G401 (cell line): ENCODE measurements at regions not wholly inside any gene's neighbourhood (a gene's known extent, or its start where the extent isn't known, plus 50 kb on each side); places are given as distances from the start of the nearest gene placed in this dataset.
"Not testable (repeated sequence)": the region's sequence is repeated elsewhere in the genome, so short reads cannot be mapped to it uniquely, and the experiment has no call there.

Source experiments
- DNase-seq: peaks from one replicate; pipeline ENCODE4 v3.0.0-alpha.2; 2015; ENCODE audit warnings: low spot score
- in situ Hi-C: cut with HindIII; loops from 2 replicates; pipeline ENCODE4 v1.10.0; 2016; ENCODE audit warnings: low sequenced_read_pairs, mixed read lengths

GRCh38 chr4:101730291-101731117, 60.0 kb upstream of the BANK1 start:
- in situ Hi-C loops, result no loop called here
- DNase-seq, result peak; percentile 28

- in situ Hi-C loops, result no loop called here
- no peak for DNase-seq
Measured at GRCh38 chr4:101727238-101727637, 63.3 kb upstream of the BANK1 start.

GRCh38 chr4:101724093-101724492, 66.4 kb upstream of the BANK1 start:
- DNase-seq, result no peak
- in situ Hi-C loops, result no loop called here

- DNase-seq, result no peak
- in situ Hi-C loops, result no loop called here
Measured at GRCh38 chr4:101718810-101719209, 71.7 kb upstream of the BANK1 start.

- peak; percentile 68 for DNase-seq
- in situ Hi-C loops, result no loop called here
Measured at GRCh38 chr4:101711590-101712260, 78.8 kb upstream of the BANK1 start.

DNA sequence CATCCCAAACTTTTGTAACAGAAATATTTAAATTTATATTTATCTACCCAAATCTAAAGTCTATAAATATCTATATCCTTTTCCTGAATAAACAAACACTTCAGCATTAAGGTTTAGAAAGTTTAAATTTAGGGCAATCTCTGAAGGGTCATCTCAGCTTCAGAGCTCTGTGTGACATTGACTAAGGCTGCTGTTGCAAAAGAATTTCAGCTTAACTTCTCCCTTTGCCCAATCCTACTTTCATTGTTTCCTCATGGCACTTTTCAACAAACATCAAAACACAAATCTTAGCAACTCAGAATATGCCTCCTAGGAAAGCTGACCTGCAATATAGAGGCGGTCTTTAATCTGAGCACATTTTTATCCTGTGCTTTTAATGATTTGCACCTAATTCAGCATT, 79.7 kb upstream of the BANK1 start:
- peak; percentile 15 for DNase-seq
- in situ Hi-C loops, result no loop called here

DNA sequence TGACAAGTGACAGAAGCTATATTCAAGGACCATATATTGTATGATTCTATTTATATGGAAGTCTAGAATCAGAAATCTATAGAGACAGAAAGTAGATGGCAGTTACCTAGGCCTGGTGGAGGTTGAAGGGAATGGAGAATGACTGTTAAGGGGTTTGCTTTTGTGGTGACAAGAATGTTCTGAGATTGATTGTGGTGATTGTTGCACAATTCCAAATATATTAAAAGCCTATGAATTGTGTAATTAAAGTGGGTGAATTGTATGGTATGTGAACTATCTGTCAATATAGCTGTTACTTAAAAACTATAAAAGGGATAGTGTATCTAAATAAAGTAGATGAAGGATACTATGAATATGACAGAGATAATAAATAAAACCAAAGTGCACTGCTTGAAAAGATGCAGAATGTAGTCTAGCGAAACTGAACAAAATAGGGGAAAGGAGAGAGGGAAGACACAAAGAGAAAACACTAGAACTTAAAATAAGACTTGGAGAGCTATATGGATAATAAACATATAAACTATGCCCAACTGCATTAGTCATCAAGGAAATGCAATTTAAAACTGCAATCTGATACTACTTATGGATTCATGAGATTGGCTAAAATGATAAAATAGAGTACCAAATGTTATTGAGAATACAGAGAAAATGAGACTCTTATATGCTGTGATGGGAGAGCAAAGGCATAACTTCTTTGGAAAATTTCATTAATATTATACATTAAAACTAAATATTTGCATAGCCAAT, 82.1 kb upstream of the BANK1 start:
- in situ Hi-C loops, result no loop called here
- DNase-seq, result no peak

DNA sequence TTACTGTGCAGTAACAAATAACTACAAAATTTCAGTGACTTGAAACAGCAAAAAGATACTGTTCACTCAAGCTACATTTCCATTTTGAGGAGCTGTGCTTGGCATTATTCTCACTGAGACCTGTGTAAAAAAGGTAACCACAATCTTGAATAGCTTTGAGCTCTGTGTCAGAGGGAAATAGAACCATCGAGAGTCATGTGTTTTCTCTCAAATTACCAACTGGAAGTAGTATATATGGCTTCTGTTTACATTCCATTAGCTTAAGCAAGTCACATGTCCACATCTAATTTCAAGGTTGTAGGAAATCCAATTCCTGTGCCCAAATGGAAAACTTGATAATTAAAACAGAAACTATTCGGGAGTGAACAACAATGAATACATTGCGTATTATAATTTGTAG, 82.9 kb upstream of the BANK1 start:
- no peak for DNase-seq
- in situ Hi-C loops, result no loop called here

GRCh38 chr4:101706535-101707057, 83.9 kb upstream of the BANK1 start:
- no peak for DNase-seq
- in situ Hi-C loops, result no loop called here

DNA sequence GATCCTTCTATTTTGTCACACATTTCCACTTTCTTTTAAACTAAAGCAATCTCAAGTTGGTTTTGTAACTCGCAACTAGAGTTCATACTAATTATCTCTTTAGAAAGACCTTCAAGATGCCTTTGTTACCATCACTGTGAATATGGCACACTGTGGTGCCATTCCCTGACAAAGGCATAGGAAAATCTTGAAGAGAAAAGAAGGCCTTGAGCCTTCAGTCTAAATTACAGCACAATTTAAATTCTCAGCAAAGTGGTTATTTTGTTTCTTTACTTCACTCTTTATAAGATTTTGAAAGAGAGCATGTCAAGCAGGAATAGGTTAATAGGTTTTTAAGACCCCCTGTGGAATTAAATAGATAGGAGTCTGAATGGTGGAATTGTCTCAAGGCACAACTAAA, 89.0 kb upstream of the BANK1 start:
- in situ Hi-C loops, result no loop called here
- no peak for DNase-seq

DNA sequence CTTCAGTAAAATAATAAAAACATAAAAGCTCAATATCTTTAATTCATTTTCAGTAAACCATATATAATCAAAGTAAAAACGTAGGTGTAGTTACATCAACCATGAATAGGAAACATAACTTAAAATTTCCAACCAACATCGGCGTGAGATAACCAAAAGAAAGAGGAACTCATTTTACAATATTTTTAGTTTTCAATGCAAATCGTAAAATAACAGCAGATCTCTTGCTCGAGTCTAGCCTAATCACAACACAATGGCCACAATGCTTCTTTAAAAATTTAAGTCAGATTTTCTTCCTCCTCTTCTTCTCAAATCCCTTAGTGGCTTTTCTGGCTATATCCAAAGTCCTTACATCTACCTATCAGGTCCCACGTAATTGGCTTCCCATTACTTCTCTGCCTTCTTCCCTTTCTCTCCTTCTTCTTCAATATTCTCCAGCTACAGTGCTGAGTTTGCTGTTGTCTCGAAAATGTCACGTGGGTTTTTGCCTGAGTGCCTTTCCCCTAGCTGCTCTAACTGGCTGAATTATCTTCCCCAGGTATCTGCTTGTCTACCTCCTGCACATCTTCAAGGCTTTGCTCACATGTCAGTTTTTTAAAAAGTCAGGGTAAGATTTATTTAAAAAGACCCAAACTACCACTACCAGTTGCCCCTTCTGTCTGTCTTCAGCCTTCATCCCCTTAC, 90.9 kb upstream of the BANK1 start:
- in situ Hi-C loops, result no loop called here
- no peak for DNase-seq

DNA sequence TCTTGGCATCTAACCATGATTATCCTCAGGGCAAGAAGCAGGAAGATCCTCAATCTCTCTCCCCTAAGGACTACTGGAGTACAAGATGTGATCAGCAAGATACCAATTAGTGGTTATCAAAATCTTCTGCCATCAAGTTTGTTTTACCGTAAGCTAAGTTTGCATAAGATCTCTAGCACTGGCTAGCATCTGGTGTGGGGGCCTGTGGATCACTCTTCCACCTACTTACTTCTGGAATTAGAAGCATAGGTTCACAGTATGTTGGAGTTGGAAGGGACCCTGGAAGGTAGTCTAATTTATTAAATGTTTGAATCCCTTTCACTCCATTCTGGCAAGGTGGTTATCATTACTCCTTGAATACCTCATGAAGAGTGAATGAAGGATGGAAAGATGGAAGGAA, 93.3 kb upstream of the BANK1 start:
- in situ Hi-C loops, result no loop called here
- no peak for DNase-seq

- DNase-seq, result no peak
- in situ Hi-C loops, result no loop called here
Measured at GRCh38 chr4:101696276-101697010, 94.1 kb upstream of the BANK1 start.

DNA sequence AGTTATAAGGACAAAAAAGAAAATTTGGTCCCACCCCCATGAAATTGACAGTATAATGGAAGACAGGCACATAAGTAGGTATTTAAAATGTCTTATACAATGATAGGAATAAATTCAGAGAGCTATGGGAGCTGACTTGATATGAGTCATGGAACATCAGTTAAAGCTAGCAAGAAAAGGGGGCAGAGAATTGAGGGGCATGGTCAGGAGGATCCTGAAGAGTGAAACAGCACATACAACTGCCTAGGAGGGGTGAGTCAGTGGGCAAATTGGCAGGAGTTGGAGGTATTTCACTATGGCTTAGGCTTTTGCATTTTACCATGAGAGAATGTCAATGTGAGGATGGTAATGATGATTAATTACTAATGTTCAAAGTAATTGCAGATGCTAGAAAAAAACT, 95.4 kb upstream of the BANK1 start:
- in situ Hi-C loops, result no loop called here
- no peak for DNase-seq

DNA sequence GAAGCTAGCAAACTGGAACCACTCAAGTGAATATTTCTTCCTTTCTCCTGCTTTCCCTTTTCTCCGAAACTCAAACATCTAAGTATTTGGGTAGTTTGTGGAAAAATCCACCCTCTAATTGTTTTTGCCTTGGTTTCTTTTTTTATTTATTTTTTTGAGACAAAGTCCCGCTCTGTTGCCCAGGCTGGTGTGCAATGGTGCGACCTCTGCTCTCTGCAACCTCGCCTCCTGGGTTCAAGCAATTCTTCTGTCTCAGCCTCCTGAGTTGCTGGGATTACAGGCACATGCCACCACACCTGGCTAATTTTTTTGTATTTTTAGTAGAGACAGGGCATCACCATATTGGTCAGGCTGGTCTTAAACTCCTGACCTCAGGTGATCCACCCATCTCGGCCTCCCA, 96.1 kb upstream of the BANK1 start:
- DNase-seq, in situ Hi-C loops: not testable (repeated sequence)

DNA sequence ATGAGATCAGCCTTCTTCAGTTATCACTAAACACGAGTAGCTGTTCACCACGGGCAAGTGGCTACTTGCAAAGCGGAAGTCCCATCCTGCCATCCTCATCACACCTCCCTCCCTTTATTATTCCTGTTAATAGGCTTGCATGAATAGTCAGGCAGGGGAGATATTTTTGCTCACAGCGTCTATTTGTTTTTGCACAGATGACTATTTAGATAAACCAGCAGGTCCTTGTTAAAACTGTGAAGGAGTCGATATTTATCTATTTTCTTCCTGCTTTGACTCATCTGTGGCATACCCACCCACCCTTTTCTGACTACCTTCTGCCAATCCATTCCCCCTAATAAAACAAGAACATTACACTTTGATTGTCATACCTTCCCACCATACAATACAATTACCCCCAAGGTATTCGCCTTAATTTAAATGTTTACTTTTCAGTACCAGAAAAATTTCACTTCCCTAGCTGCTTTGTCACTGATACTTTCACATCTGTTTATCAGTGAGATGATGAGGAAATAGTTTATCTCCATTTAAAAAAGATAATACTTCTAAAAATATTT, 96.6 kb upstream of the BANK1 start:
- DNase-seq, result no peak
- in situ Hi-C loops, result no loop called here

GRCh38 chr4:101689220-101689619, 101.3 kb upstream of the BANK1 start:
- DNase-seq, result no peak
- in situ Hi-C loops, result no loop called here

- in situ Hi-C loops, result no loop called here
- DNase-seq, result peak; percentile 65
Measured at GRCh38 chr4:101685126-101685525, 105.4 kb upstream of the BANK1 start.
